MCF 10A (cell line): ENCODE measurements at regions not wholly inside any gene's neighbourhood (a gene's known extent, or its start where the extent isn't known, plus 50 kb on each side); places are given as distances from the start of the nearest gene placed in this dataset.

Source experiments
- BruUV-seq: library from RNA; stranded (reverse); fragments of 400-500 nt; replicated peaks from 2 replicates; lab custom pipeline; 2021; lab: Mats Ljungman, UMichigan
- CTCF ChIA-PET: fragments of 300-600 bp; sonication (Branson Sonifier 250); formaldehyde crosslinking; extraction: SDS; loops from one replicate; lab custom pipeline; 2021; ENCODE audit warnings: antibody characterized with exemption, inconsistent platforms; lab: Yijun Ruan, JAX
- POLR2A ChIA-PET: fragments of 300-600, 350-650 bp; sonication (Branson Sonifier 250); formaldehyde crosslinking; extraction: SDS; loops from one replicate; lab custom pipeline; 2020; ENCODE audit warnings: antibody characterized with exemption, inconsistent platforms; lab: Yijun Ruan, JAX
- DNase-seq: peaks from one replicate; pipeline ENCODE4 v3.0.0-alpha.2; 2018; ENCODE audit not compliant: unreplicated experiment
- H3K27ac Mint-ChIP-seq: one replicate; pipeline ENCODE4 v1.8.0; 2022; ENCODE audit warnings: mild to moderate bottlenecking, low read depth, mixed read lengths; ENCODE audit not compliant: unreplicated experiment
- H3K27me3 Mint-ChIP-seq: one replicate; pipeline ENCODE4 v1.8.0; 2022; ENCODE audit warnings: mixed read lengths; ENCODE audit not compliant: insufficient read depth, unreplicated experiment
- H3K36me3 Mint-ChIP-seq: one replicate; pipeline ENCODE4 v1.8.0; 2022; ENCODE audit warnings: mild to moderate bottlenecking, moderate library complexity, mixed read lengths; ENCODE audit not compliant: insufficient read depth, unreplicated experiment
- H3K4me1 Mint-ChIP-seq: one replicate; pipeline ENCODE4 v1.8.0; 2022; ENCODE audit warnings: mixed read lengths; ENCODE audit not compliant: insufficient read depth, unreplicated experiment
- H3K4me3 Mint-ChIP-seq: one replicate; pipeline ENCODE4 v1.8.0; 2022; ENCODE audit warnings: mild to moderate bottlenecking, moderate library complexity, mixed read lengths; ENCODE audit not compliant: unreplicated experiment
- H3K9me3 Mint-ChIP-seq: one replicate; pipeline ENCODE4 v1.8.0; 2022; ENCODE audit warnings: mixed read lengths; ENCODE audit not compliant: unreplicated experiment
- CTCF ChIP-seq: fragments of 200-600 bp; IDR thresholded peaks from one replicate; pipeline ENCODE4 v1.8.0; 2022; ENCODE audit warnings: antibody characterized with exemption, mild to moderate bottlenecking; ENCODE audit not compliant: unreplicated experiment
- intact Hi-C: fragments of 100-400 bp; cut with micrococcal nuclease; formaldehyde crosslinking; loops from 2 replicates; pipeline ENCODE4 v1.14.1; 2022

GRCh38 chr5:81837667-81838306 lies 86.9 kb upstream of the SSBP2 start:
- POLR2A ChIA-PET, result interaction anchor here (0.7 to 1.8 kb wide), 5 partner anchors 12 to 89 kb away, joined by 3 to 6 read pairs (median 4); no protein-coding TSS in a partner anchor
- no peak for TF ChIP-seq CTCF
- intact Hi-C loops, result loop anchor here (1.0 to 5.0 kb wide), 4 partner anchors 82 to 410 kb away; partner anchors contain the start of gene SSBP2
- Mint-ChIP-seq H3K27me3 (no peaks in the 10 kb centered on the region), H3K4me3 (no peak overlapping the region), H3K9me3 (no peaks in the 10 kb centered on the region), H3K36me3 (no peaks in the 10 kb centered on the region), H3K27ac (no peak overlapping the region), H3K4me1 (peaks cover 11% of the 10 kb centered on the region)
- CTCF ChIA-PET, result interaction anchor here (0.6 to 2.6 kb wide), 7 partner anchors 9 to 594 kb away, joined by 3 to 13 read pairs (median 3); no protein-coding TSS in a partner anchor
- DNase-seq, result no peak
- BruUV-seq, result no TSS peak

- POLR2A ChIA-PET, result interaction anchor here (0.6 to 1.4 kb wide), 4 partner anchors 10 to 85 kb away, joined by 3 to 5 read pairs (median 3); partner anchors contain the start of gene SSBP2
- no peaks in the 10 kb centered on the region for H3K27me3 Mint-ChIP-seq
- H3K4me1 Mint-ChIP-seq, result peaks cover 5% of the 10 kb centered on the region
- no peak overlapping the region for H3K4me3 Mint-ChIP-seq
- H3K36me3 Mint-ChIP-seq, result no peaks in the 10 kb centered on the region
- no peak overlapping the region for H3K27ac Mint-ChIP-seq
- no TSS peak for BruUV-seq
- CTCF ChIA-PET, result interaction anchor here (0.6 to 1.1 kb wide), 2 partner anchors 47 to 120 kb away, joined by 4 to 5 read pairs; no protein-coding TSS in a partner anchor
- no peak for TF ChIP-seq CTCF
- no peak for DNase-seq
- intact Hi-C loops, result loop anchor here (5.0 kb wide), 2 partner anchors 329 to 409 kb away; no protein-coding TSS in a partner anchor
- no peaks in the 10 kb centered on the region for H3K9me3 Mint-ChIP-seq
These were observed 85.0 kb upstream of the SSBP2 start for GRCh38 chr5:81835814-81836367.

- CTCF ChIA-PET, result interaction anchor here (0.7 kb wide), 1 partner anchor 284 kb away, joined by 4 read pairs; no protein-coding TSS in a partner anchor
These were observed 83.2 kb upstream of the SSBP2 start for GRCh38 chr5:81834021-81834660.

More at GRCh38 chr5:81834021-81834660, 83.2 kb upstream of the SSBP2 start:
- no peak overlapping the region for H3K4me3 Mint-ChIP-seq
- H3K36me3 Mint-ChIP-seq, result no peaks in the 10 kb centered on the region
- no TSS peak for BruUV-seq
- no peak overlapping the region for H3K27ac Mint-ChIP-seq
- no peaks in the 10 kb centered on the region for H3K27me3 Mint-ChIP-seq
- no peaks in the 10 kb centered on the region for H3K9me3 Mint-ChIP-seq
- intact Hi-C loops, result no loop called here
- DNase-seq, result no peak
- TF ChIP-seq CTCF, result no peak
- POLR2A ChIA-PET, result no interaction called here
- peaks cover 5% of the 10 kb centered on the region for H3K4me1 Mint-ChIP-seq
